ENCODE measurements at regions not wholly inside any gene's neighbourhood (a gene's known extent, or its start where the extent isn't known, plus 50 kb on each side); places are given as distances from the start of the nearest gene placed in this dataset.

- Mint-ChIP-seq H3K4me3 (no peak overlapping the region), H3K27me3 (peaks cover 16% of the 10 kb centered on the region), H3K4me1 (no peaks in the 10 kb centered on the region), H3K36me3 (no peaks in the 10 kb centered on the region), H3K9me3 (no peaks in the 10 kb centered on the region), H3K27ac (no peak overlapping the region)
- ATAC-seq: no peak
These were observed 411.3 kb upstream of the PSMD7 start for GRCh38 chr16:73885319-73885718.

GRCh38 chr16:73883841-73884240 lies 412.8 kb upstream of the PSMD7 start:
- H3K4me3 Mint-ChIP-seq: no peak overlapping the region
- no peaks in the 10 kb centered on the region for H3K36me3 Mint-ChIP-seq
- H3K4me1 Mint-ChIP-seq: no peaks in the 10 kb centered on the region
- no peak for ATAC-seq
- no peaks in the 10 kb centered on the region for H3K9me3 Mint-ChIP-seq
- peaks cover 16% of the 10 kb centered on the region for H3K27me3 Mint-ChIP-seq
- no peak overlapping the region for H3K27ac Mint-ChIP-seq

GRCh38 chr16:73883126-73883525 lies 413.5 kb upstream of the PSMD7 start:
- Mint-ChIP-seq H3K27me3 (peaks cover 16% of the 10 kb centered on the region), H3K27ac (no peak overlapping the region), H3K36me3 (no peaks in the 10 kb centered on the region), H3K4me3 (no peak overlapping the region), H3K4me1 (no peaks in the 10 kb centered on the region), H3K9me3 (no peaks in the 10 kb centered on the region)
- ATAC-seq: no peak

GRCh38 chr16:73882651-73883050 lies 414.0 kb upstream of the PSMD7 start:
- Mint-ChIP-seq H3K4me1 (no peaks in the 10 kb centered on the region), H3K36me3 (no peaks in the 10 kb centered on the region), H3K4me3 (no peak overlapping the region), H3K9me3 (no peaks in the 10 kb centered on the region), H3K27me3 (peaks cover 13% of the 10 kb centered on the region), H3K27ac (no peak overlapping the region)
- no peak for ATAC-seq

- Mint-ChIP-seq H3K27me3 (peaks cover 6% of the 10 kb centered on the region), H3K4me3 (no peak overlapping the region), H3K27ac (no peak overlapping the region), H3K4me1 (no peaks in the 10 kb centered on the region), H3K9me3 (no peaks in the 10 kb centered on the region), H3K36me3 (no peaks in the 10 kb centered on the region)
- ATAC-seq: no peak
These were observed 414.6 kb upstream of the PSMD7 start for GRCh38 chr16:73882033-73882432.

GRCh38 chr16:73879621-73880020 lies 417.0 kb upstream of the PSMD7 start:
- H3K27ac Mint-ChIP-seq: no peak overlapping the region
- H3K27me3 Mint-ChIP-seq: no peaks in the 10 kb centered on the region
- no peaks in the 10 kb centered on the region for H3K4me1 Mint-ChIP-seq
- H3K36me3 Mint-ChIP-seq: no peaks in the 10 kb centered on the region
- H3K4me3 Mint-ChIP-seq: no peak overlapping the region
- ATAC-seq: no peak
- no peaks in the 10 kb centered on the region for H3K9me3 Mint-ChIP-seq

GRCh38 chr16:73878611-73879010 lies 418.0 kb upstream of the PSMD7 start:
- H3K36me3 Mint-ChIP-seq: no peaks in the 10 kb centered on the region
- H3K9me3 Mint-ChIP-seq: no peaks in the 10 kb centered on the region

GRCh38 chr16:73877150-73877549 lies 419.5 kb upstream of the PSMD7 start:
- no peak overlapping the region for H3K27ac Mint-ChIP-seq
- H3K36me3 Mint-ChIP-seq: no peaks in the 10 kb centered on the region
- no peaks in the 10 kb centered on the region for H3K27me3 Mint-ChIP-seq
- no peak for ATAC-seq
- no peaks in the 10 kb centered on the region for H3K4me1 Mint-ChIP-seq
- no peaks in the 10 kb centered on the region for H3K9me3 Mint-ChIP-seq
- no peak overlapping the region for H3K4me3 Mint-ChIP-seq

More at GRCh38 chr16:73878611-73879010, 418.0 kb upstream of the PSMD7 start:
- no peak for ATAC-seq
- Mint-ChIP-seq H3K27ac (no peak overlapping the region), H3K4me1 (no peaks in the 10 kb centered on the region), H3K27me3 (no peaks in the 10 kb centered on the region), H3K4me3 (no peak overlapping the region)

GRCh38 chr16:73875996-73876690 lies 420.5 kb upstream of the PSMD7 start:
- Mint-ChIP-seq H3K27ac (no peak overlapping the region), H3K27me3 (no peaks in the 10 kb centered on the region), H3K4me3 (no peak overlapping the region), H3K36me3 (no peaks in the 10 kb centered on the region), H3K4me1 (no peaks in the 10 kb centered on the region), H3K9me3 (no peaks in the 10 kb centered on the region)
- ATAC-seq: no peak

GRCh38 chr16:73874324-73874723 lies 422.3 kb upstream of the PSMD7 start:
- Mint-ChIP-seq H3K9me3 (no peaks in the 10 kb centered on the region), H3K4me1 (no peaks in the 10 kb centered on the region), H3K4me3 (no peak overlapping the region), H3K27me3 (no peaks in the 10 kb centered on the region), H3K27ac (no peak overlapping the region), H3K36me3 (no peaks in the 10 kb centered on the region)
- no peak for ATAC-seq

- H3K36me3 Mint-ChIP-seq: no peaks in the 10 kb centered on the region
- H3K4me1 Mint-ChIP-seq: no peaks in the 10 kb centered on the region
- H3K9me3 Mint-ChIP-seq: no peaks in the 10 kb centered on the region
- H3K27ac Mint-ChIP-seq: no peak overlapping the region
- H3K4me3 Mint-ChIP-seq: no peak overlapping the region
- no peak for ATAC-seq
- H3K27me3 Mint-ChIP-seq: no peaks in the 10 kb centered on the region
These were observed 423.0 kb upstream of the PSMD7 start for GRCh38 chr16:73873643-73874042.

GRCh38 chr16:73872856-73873255 lies 423.8 kb upstream of the PSMD7 start:
- H3K27me3 Mint-ChIP-seq: no peaks in the 10 kb centered on the region
- no peaks in the 10 kb centered on the region for H3K4me1 Mint-ChIP-seq
- no peaks in the 10 kb centered on the region for H3K9me3 Mint-ChIP-seq
- peak; percentile 60 for ATAC-seq
- no peak overlapping the region for H3K4me3 Mint-ChIP-seq
- no peak overlapping the region for H3K27ac Mint-ChIP-seq
- H3K36me3 Mint-ChIP-seq: no peaks in the 10 kb centered on the region

GRCh38 chr16:73871088-73871733 lies 425.4 kb upstream of the PSMD7 start:
- H3K27ac Mint-ChIP-seq: no peak overlapping the region
- no peaks in the 10 kb centered on the region for H3K9me3 Mint-ChIP-seq
- no peaks in the 10 kb centered on the region for H3K4me1 Mint-ChIP-seq
- no peaks in the 10 kb centered on the region for H3K36me3 Mint-ChIP-seq
- H3K4me3 Mint-ChIP-seq: no peak overlapping the region
- ATAC-seq: no peak
- no peaks in the 10 kb centered on the region for H3K27me3 Mint-ChIP-seq

- no peaks in the 10 kb centered on the region for H3K36me3 Mint-ChIP-seq
- no peak overlapping the region for H3K4me3 Mint-ChIP-seq
- H3K27ac Mint-ChIP-seq: no peak overlapping the region
- ATAC-seq: no peak
- no peaks in the 10 kb centered on the region for H3K9me3 Mint-ChIP-seq
- no peaks in the 10 kb centered on the region for H3K4me1 Mint-ChIP-seq
- H3K27me3 Mint-ChIP-seq: no peaks in the 10 kb centered on the region
These were observed 427.5 kb upstream of the PSMD7 start for GRCh38 chr16:73869126-73869525.

- Mint-ChIP-seq H3K4me1 (no peaks in the 10 kb centered on the region), H3K27me3 (no peaks in the 10 kb centered on the region), H3K9me3 (no peaks in the 10 kb centered on the region), H3K27ac (no peak overlapping the region), H3K4me3 (no peak overlapping the region), H3K36me3 (no peaks in the 10 kb centered on the region)
- ATAC-seq: no peak
These were observed 431.7 kb upstream of the PSMD7 start for GRCh38 chr16:73864868-73865267.

- Mint-ChIP-seq H3K4me1 (no peaks in the 10 kb centered on the region), H3K27ac (no peak overlapping the region), H3K36me3 (no peaks in the 10 kb centered on the region), H3K4me3 (no peak overlapping the region), H3K27me3 (no peaks in the 10 kb centered on the region), H3K9me3 (no peaks in the 10 kb centered on the region)
- ATAC-seq: no peak
These were observed 438.3 kb upstream of the PSMD7 start for GRCh38 chr16:73858326-73858725.

Data from stimulated activated memory B cell treated with anti-CD40 and anti-IgM and Interleukin-4, amounts not matched to agents 10 μg/mL and 1 μg/mL and 100 μg/mL, for 72 hours (primary cell).